MCF 10A (cell line): ENCODE measurements at regions not wholly inside any gene's neighbourhood (a gene's known extent, or its start where the extent isn't known, plus 50 kb on each side); places are given as distances from the start of the nearest gene placed in this dataset.

Source experiments
- BruUV-seq: library from RNA; stranded (reverse); fragments of 400-500 nt; replicated peaks from 2 replicates; lab custom pipeline; 2021; lab: Mats Ljungman, UMichigan
- CTCF ChIA-PET: fragments of 300-600 bp; sonication (Branson Sonifier 250); formaldehyde crosslinking; extraction: SDS; loops from one replicate; lab custom pipeline; 2021; ENCODE audit warnings: antibody characterized with exemption, inconsistent platforms; lab: Yijun Ruan, JAX
- POLR2A ChIA-PET: fragments of 300-600, 350-650 bp; sonication (Branson Sonifier 250); formaldehyde crosslinking; extraction: SDS; loops from one replicate; lab custom pipeline; 2020; ENCODE audit warnings: antibody characterized with exemption, inconsistent platforms; lab: Yijun Ruan, JAX
- DNase-seq: peaks from one replicate; pipeline ENCODE4 v3.0.0-alpha.2; 2018; ENCODE audit not compliant: unreplicated experiment
- H3K27ac Mint-ChIP-seq: one replicate; pipeline ENCODE4 v1.8.0; 2022; ENCODE audit warnings: mild to moderate bottlenecking, low read depth, mixed read lengths; ENCODE audit not compliant: unreplicated experiment
- H3K27me3 Mint-ChIP-seq: one replicate; pipeline ENCODE4 v1.8.0; 2022; ENCODE audit warnings: mixed read lengths; ENCODE audit not compliant: insufficient read depth, unreplicated experiment
- H3K36me3 Mint-ChIP-seq: one replicate; pipeline ENCODE4 v1.8.0; 2022; ENCODE audit warnings: mild to moderate bottlenecking, moderate library complexity, mixed read lengths; ENCODE audit not compliant: insufficient read depth, unreplicated experiment
- H3K4me1 Mint-ChIP-seq: one replicate; pipeline ENCODE4 v1.8.0; 2022; ENCODE audit warnings: mixed read lengths; ENCODE audit not compliant: insufficient read depth, unreplicated experiment
- H3K4me3 Mint-ChIP-seq: one replicate; pipeline ENCODE4 v1.8.0; 2022; ENCODE audit warnings: mild to moderate bottlenecking, moderate library complexity, mixed read lengths; ENCODE audit not compliant: unreplicated experiment
- H3K9me3 Mint-ChIP-seq: one replicate; pipeline ENCODE4 v1.8.0; 2022; ENCODE audit warnings: mixed read lengths; ENCODE audit not compliant: unreplicated experiment
- CTCF ChIP-seq: fragments of 200-600 bp; IDR thresholded peaks from one replicate; pipeline ENCODE4 v1.8.0; 2022; ENCODE audit warnings: antibody characterized with exemption, mild to moderate bottlenecking; ENCODE audit not compliant: unreplicated experiment
- intact Hi-C: fragments of 100-400 bp; cut with micrococcal nuclease; formaldehyde crosslinking; loops from 2 replicates; pipeline ENCODE4 v1.14.1; 2022

GRCh38 chr5:147996379-147996778 is 67.4 kb upstream of the SPINK5 start:
- intact Hi-C loops = no loop called here
- no peaks in the 10 kb centered on the region for H3K27me3 Mint-ChIP-seq
- POLR2A ChIA-PET = interaction anchor here (0.9 kb wide), 1 partner anchor 15 kb away, joined by 3 read pairs; no protein-coding TSS in a partner anchor

GRCh38 chr5:147995846-147996245 is 67.9 kb upstream of the SPINK5 start:
- Mint-ChIP-seq H3K9me3 (peaks cover 15% of the 10 kb centered on the region), H3K27ac (no peak overlapping the region), H3K27me3 (no peaks in the 10 kb centered on the region), H3K36me3 (peaks cover 7% of the 10 kb centered on the region), H3K4me1 (peaks cover 6% of the 10 kb centered on the region), H3K4me3 (no peak overlapping the region)
- CTCF ChIA-PET = no interaction called here
- intact Hi-C loops = no loop called here
- no TSS peak for BruUV-seq
- POLR2A ChIA-PET = interaction anchor here (0.6 to 0.9 kb wide), 2 partner anchors 16 to 402 kb away, joined by 3 to 4 read pairs; no protein-coding TSS in a partner anchor
- TF ChIP-seq CTCF = no peak
- no peak for DNase-seq

More at GRCh38 chr5:147996379-147996778, 67.4 kb upstream of the SPINK5 start:
- no peak for DNase-seq
- Mint-ChIP-seq H3K27ac (no peak overlapping the region), H3K9me3 (peaks cover 18% of the 10 kb centered on the region), H3K4me3 (no peak overlapping the region), H3K36me3 (peaks cover 7% of the 10 kb centered on the region), H3K4me1 (peaks cover 6% of the 10 kb centered on the region)
- no peak for TF ChIP-seq CTCF
- CTCF ChIA-PET = interaction anchor here (0.9 kb wide), 1 partner anchor 111 kb away, joined by 5 read pairs; no protein-coding TSS in a partner anchor
- no TSS peak for BruUV-seq

- Mint-ChIP-seq H3K27ac (no peak overlapping the region), H3K27me3 (no peaks in the 10 kb centered on the region), H3K4me3 (no peak overlapping the region), H3K4me1 (peaks cover 13% of the 10 kb centered on the region), H3K9me3 (no peaks in the 10 kb centered on the region), H3K36me3 (no peaks in the 10 kb centered on the region)
- DNase-seq = peak; percentile 56
- ChIA-PET CTCF (interaction anchor here (1.0 kb wide), 1 partner anchor 59 kb away, joined by 4 read pairs; no protein-coding TSS in a partner anchor), POLR2A (interaction anchor here (0.7 to 1.7 kb wide), 5 partner anchors 12 to 79 kb away, joined by 3 to 7 read pairs (median 4); no protein-coding TSS in a partner anchor)
- intact Hi-C loops = no loop called here
- no peak for TF ChIP-seq CTCF
- no TSS peak for BruUV-seq
These were observed 73.8 kb upstream of the SPINK5 start for GRCh38 chr5:147989994-147990393.

GRCh38 chr5:147989239-147989638 is 74.5 kb upstream of the SPINK5 start:
- H3K4me3 Mint-ChIP-seq = no peak overlapping the region
- CTCF ChIA-PET = no interaction called here

More at GRCh38 chr5:147989239-147989638, 74.5 kb upstream of the SPINK5 start:
- Mint-ChIP-seq H3K36me3 (no peaks in the 10 kb centered on the region), H3K27ac (no peak overlapping the region), H3K27me3 (no peaks in the 10 kb centered on the region), H3K9me3 (no peaks in the 10 kb centered on the region), H3K4me1 (peaks cover 13% of the 10 kb centered on the region)
- DNase-seq = no peak
- TF ChIP-seq CTCF = no peak
- POLR2A ChIA-PET = interaction anchor here (0.9 to 1.4 kb wide), 3 partner anchors 8 to 33 kb away, joined by 3 to 7 read pairs (median 4); no protein-coding TSS in a partner anchor
- no TSS peak for BruUV-seq
- intact Hi-C loops = no loop called here
